ENCODE measurements at regions not wholly inside any gene's neighbourhood (a gene's known extent, or its start where the extent isn't known, plus 50 kb on each side); places are given as distances from the start of the nearest gene placed in this dataset.
A peak's percentile ranks its signal among the peaks of the same experiment; 100 is the strongest.
"Not testable (repeated sequence)": the region's sequence is repeated elsewhere in the genome, so short reads cannot be mapped to it uniquely, and the experiment has no call there.

DNA sequence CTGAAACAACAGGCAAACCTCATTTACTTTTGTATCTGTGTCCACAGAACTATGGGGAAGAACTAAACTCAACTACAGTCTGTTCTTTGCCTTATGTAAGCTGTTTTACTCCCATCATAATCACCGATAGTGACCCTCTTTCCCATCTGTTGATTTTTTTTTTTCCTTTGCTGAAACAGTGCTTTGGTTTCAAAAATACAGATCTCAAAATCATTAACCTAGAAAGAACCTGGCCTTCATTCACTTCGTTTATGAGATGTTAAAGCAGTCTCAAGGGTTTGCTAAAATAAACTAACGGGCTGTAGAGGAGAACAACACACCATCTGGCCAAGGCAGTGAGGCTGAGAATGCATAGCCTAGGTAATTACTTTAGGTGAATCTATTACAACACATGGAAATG is 706.6 kb upstream of the ZNF608 start:
- DNase-seq (ENCODE audit: low spot score) = no peak

DNA sequence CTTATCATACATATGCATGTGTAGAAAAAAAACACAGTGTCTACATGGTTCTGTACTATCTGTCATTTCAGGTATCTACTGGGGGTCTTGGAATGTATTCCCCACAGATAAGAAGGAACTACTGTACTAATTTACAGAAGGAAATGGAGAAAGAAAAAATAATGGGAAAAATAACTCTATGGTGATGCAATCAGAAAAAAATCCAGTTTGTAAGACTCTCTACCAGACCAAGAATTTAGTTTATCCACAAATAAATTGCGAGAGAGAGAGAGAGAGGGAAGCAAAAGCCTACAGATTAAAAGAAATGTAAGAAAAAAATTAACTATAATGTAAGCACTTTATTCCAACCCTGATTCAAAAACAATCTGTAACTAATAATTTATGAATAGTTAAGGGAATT is 708.6 kb upstream of the ZNF608 start:
- FAIRE-seq = no peak
- no peak for DNase-seq (ENCODE audit: low spot score)

More for the DNA sequence above, 706.6 kb upstream of the ZNF608 start:
- no peak for FAIRE-seq

- not testable (repeated sequence) for DNase-seq (ENCODE audit: low spot score); FAIRE-seq
Observed at GRCh38 chr5:125456005-125456404, 709.6 kb upstream of the ZNF608 start.

- FAIRE-seq = no peak
- DNase-seq (ENCODE audit: low spot score) = no peak
Observed at GRCh38 chr5:125457617-125458016, 711.2 kb upstream of the ZNF608 start.

GRCh38 chr5:125458949-125459348 is 712.5 kb upstream of the ZNF608 start:
- DNase-seq (ENCODE audit: low spot score); FAIRE-seq: not testable (repeated sequence)

- FAIRE-seq (no peak), DNase-seq (ENCODE audit: low spot score) (no peak)
Observed at GRCh38 chr5:125461641-125462072, 715.2 kb upstream of the ZNF608 start.

- no peak for FAIRE-seq
- DNase-seq (ENCODE audit: low spot score) = no peak
Observed at GRCh38 chr5:125463466-125464092, 717.1 kb upstream of the ZNF608 start.

DNA sequence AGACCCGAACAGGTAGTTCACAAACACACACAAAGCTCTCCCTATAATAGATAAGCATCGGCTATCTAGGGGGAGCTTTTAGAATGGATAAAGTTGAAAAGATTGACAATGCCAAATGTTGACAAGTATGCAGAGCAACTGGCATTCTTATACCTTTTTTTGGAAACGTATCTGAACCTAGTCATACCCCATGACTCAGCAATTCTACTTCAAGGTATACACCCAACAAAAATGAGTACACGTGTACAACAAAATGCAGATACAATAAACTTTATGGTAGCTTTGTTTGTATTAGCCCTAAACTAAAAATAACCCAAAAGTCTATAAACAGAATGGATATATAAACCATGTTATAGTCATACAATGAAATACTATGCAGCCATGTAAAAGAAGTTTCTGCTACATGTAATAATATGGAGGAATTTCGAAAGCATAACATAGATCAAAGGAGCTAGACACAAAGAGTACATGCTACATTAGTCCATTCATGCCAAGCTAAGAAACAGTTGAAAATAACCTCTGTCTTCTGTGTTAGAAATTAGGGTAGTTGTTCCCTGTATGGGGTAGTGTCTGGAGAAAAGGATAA is 718.5 kb upstream of the ZNF608 start:
- no peak for FAIRE-seq
- no peak for DNase-seq (ENCODE audit: low spot score)

GRCh38 chr5:125465703-125466102 is 719.3 kb upstream of the ZNF608 start:
- FAIRE-seq = no peak
- DNase-seq (ENCODE audit: low spot score) = no peak

GRCh38 chr5:125467222-125467621 is 720.8 kb upstream of the ZNF608 start:
- FAIRE-seq = no peak
- no peak for DNase-seq (ENCODE audit: low spot score)

DNA sequence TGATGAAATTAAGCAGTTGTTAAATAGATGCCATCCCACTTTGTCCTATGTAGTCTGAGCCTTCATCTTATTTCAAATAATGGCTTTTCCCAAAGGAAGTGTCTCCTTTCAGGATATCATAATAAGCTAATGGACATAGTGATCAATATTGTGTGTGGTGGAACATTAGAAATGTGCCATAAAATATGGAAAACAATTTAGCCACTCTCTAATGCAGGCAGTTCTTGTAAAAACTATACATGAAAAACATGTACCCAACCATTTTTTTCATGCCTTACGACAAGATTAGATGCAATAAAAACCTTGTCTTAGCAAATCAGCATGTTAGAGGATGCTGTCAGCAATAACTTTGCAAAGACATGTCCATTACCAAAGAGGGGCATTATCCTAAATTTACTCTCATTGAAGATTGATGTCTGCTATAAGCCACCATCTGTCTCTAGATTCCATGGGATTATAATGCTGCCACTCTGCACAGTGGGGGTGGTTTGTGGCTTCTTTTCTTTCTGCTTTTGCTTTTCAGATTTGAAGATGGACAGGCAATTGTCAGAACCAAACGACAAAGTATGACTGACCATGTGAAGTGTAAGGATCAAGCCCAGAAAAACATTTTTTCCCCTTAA is 724.0 kb upstream of the ZNF608 start:
- no peak for DNase-seq (ENCODE audit: low spot score)
- no peak for FAIRE-seq

DNA sequence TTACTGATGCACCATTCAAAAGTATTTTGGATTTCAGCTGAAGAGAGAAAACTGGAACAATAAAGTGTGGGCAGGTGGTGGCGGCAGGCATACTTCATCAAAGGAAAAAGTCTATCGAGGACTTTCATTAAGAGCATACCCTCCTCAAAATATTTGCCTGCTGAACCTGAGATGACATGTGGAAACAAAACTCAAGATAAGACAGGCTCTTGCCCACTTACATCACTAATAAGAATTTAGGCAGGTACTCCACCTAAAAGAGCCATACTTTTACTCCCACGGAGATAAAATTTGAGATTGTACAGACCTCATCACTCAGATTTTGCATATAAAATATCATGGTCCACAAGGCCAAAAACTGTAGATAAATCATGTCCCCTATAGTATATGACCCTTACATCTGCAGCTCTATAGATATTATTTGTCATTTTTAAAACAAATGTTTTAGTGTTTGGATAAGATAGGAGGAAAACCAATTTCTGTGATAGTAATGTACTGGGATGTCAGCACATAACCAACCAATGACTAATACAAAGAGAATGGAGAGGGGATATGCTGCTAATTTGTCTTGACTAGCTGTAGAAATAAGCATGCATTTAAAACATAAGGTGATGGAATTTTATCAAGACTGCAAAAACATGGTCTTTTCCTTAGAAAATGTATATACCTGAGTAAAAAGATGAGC is 730.6 kb upstream of the ZNF608 start:
- DNase-seq (ENCODE audit: low spot score) = peak; percentile 24
- peak; percentile 60 for FAIRE-seq

DNA sequence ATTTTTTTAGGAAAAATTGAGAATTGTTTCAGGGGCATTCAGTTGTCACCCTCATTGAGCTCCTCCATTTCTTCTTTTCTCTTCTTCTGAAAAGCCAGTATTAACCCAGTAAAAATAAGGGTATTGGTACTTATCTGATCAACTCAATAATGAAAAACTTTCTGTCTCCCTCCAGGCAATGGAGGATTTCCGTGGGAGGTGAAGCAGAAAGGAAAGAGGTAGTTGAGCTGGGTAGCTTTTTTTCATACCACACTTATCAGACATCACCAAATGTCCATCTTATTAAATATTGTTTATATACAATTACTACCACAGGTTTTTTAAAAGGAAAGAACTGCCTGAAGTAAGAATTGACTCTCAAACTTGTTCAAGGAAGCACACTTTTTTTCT is 731.1 kb upstream of the ZNF608 start:
- no peak for DNase-seq (ENCODE audit: low spot score)
- no peak for FAIRE-seq

- DNase-seq (ENCODE audit: low spot score) = no peak
- FAIRE-seq = no peak
Observed at GRCh38 chr5:125478599-125478998, 732.2 kb upstream of the ZNF608 start.

DNA sequence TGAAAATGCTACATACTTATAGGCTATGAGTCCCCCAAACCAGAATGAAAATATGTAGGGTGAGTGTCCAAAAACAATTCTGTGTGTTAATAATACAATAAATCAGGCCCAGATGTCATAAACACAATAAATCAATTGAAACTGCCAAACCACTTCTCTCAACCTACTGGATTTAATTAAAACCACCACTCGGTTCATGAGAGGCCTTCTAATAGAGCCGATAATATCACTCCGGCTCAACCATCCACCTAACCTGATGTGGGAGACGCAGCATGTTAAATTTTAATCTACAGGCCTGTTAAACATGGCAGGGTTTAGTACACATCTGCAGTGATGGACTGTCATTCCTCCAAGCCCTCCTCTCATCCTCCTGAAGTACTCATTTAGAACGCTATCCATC is 734.5 kb upstream of the ZNF608 start:
- DNase-seq (ENCODE audit: low spot score) (no peak), FAIRE-seq (no peak)

- FAIRE-seq (no peak), DNase-seq (ENCODE audit: low spot score) (no peak)
Observed at GRCh38 chr5:125481506-125482465, 735.3 kb upstream of the ZNF608 start.

- FAIRE-seq (no peak), DNase-seq (ENCODE audit: low spot score) (no peak)
Observed at GRCh38 chr5:125483609-125484008, 737.2 kb upstream of the ZNF608 start.

DNA sequence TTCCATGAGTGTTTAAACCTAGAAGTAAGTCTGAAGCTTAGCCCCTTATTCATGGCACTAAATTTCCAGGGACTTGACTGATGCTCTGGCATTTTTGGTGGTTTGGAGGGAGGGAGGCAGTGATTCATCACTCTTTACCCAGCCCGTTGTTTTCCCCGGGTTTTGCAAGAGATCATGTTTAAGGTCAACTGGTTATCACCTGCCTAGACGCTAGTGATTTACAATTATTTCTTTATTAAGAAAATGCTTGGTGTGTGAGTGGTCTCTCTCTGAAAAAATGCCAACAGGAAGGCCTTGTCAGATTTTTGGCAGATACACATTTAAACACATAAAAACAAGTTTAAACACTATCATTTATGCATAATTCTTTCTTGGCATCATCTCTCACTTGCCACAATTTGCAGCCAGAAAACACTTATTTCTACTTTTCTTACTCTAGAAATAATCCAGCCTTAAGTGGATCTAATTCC is 737.9 kb upstream of the ZNF608 start:
- FAIRE-seq (no peak), DNase-seq (ENCODE audit: low spot score) (peak; percentile 81)

DNA sequence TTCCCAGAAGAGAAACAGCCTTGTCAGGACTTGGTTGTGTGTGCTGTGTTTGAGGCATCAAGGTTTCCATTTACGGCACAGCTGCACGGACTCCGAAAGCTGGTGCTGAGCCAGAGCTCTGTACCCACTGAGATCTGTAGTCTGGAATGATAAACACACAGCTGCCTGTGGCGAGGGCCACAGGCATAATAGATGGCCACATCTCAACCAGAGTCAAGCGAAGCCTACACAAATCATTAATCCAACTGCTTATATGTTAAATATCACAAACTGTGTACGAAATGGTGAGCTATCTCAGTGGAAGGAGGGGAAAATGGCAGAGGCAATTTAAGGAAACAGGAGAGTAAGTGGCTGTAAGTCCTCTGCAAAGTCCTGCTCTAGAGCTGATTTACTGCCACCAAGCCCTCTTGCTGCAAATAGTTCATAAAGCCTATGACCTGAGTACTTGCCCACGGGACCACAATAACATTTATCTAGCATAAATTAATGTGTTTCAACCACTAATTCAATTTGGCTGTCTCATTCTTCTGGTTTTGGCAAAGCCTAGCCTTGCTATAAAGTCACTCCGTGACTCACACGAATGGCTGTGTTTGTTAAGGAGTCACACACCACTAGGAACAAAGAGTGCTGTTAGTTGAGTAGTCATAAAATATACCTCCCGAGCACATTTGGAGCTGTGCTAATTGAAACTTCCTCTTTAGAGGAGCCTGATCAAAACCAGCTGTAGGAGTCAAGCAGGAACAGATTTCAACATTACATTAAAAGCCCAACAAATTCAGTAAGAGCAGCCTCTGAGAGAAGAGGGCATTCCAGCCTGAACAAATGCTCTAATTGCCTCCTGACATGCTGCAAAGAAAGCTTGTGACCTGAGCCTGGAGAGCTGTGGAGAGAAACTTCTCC is 738.6 kb upstream of the ZNF608 start:
- DNase-seq (ENCODE audit: low spot score) (peak; percentile 96), FAIRE-seq (peak; percentile 99)

- DNase-seq (ENCODE audit: low spot score) (no peak), FAIRE-seq (no peak)
Observed at GRCh38 chr5:125485771-125486170, 739.3 kb upstream of the ZNF608 start.

Data from RCC 7860 (cell line).